Astrocyte (in vitro differentiated cells and primary cell): ENCODE measurements at regions not wholly inside any gene's neighbourhood (a gene's known extent, or its start where the extent isn't known, plus 50 kb on each side); places are given as distances from the start of the nearest gene placed in this dataset.

Experiments used
- EZH2 ChIP-seq: IDR thresholded peaks from 2 replicates; pipeline ENCODE4 v1.6.1; 2012; ENCODE audit warnings: mild to moderate bottlenecking, low read length, inconsistent platforms; ENCODE audit not compliant: insufficient read depth
- TF ChIP-seq, protein P1 (sequence below): IDR thresholded peaks from 2 replicates; pipeline ENCODE4 v1.5.1; 2011; ENCODE audit warnings: low read depth, mild to moderate bottlenecking, inconsistent platforms, low read length, moderate library complexity; ENCODE audit not compliant: insufficient read depth

DNA sequence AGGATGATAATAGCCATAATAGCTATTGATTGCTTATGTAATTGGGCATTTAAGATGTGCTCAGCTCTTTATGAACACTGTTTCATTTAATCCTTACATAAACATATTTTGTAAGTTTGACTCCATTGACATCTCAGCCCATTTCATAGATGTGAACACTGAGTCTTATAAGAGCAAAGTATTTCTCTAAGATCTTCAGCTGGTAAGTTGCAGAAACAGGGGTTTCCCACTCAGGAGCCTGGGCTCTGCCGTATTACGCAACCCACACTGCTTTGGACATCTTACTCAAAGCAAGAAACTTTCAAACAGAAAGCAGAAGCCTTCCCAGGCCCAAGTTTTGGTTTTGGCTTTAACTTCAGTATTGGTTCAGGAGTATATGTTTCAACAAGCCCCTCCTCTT, 705.1 kb downstream of the MED13L start:
- TF ChIP-seq, protein P1, sequence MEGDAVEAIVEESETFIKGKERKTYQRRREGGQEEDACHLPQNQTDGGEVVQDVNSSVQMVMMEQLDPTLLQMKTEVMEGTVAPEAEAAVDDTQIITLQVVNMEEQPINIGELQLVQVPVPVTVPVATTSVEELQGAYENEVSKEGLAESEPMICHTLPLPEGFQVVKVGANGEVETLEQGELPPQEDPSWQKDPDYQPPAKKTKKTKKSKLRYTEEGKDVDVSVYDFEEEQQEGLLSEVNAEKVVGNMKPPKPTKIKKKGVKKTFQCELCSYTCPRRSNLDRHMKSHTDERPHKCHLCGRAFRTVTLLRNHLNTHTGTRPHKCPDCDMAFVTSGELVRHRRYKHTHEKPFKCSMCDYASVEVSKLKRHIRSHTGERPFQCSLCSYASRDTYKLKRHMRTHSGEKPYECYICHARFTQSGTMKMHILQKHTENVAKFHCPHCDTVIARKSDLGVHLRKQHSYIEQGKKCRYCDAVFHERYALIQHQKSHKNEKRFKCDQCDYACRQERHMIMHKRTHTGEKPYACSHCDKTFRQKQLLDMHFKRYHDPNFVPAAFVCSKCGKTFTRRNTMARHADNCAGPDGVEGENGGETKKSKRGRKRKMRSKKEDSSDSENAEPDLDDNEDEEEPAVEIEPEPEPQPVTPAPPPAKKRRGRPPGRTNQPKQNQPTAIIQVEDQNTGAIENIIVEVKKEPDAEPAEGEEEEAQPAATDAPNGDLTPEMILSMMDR, result no peak
- TF ChIP-seq EZH2, result no peak
